ENCODE measurements at regions not wholly inside any gene's neighbourhood (a gene's known extent, or its start where the extent isn't known, plus 50 kb on each side); places are given as distances from the start of the nearest gene placed in this dataset.

GRCh38 chr2:133711806-133712205, 143.5 kb upstream of the NCKAP5 start:
- Histone ChIP-seq H3K4me3 (no peak overlapping the region), H3K27ac (replicated peaks in 1 of 4) (no peak overlapping the region), H3K27me3 (no peaks in the 10 kb centered on the region), H3K36me3 (no peaks in the 10 kb centered on the region), H3K9me3 (peaks cover 0 to 10% (median 9%) of the 10 kb centered on the region in 4 donors), H3K4me1 (no peaks in the 10 kb centered on the region)
- intact Hi-C loops (cut with DNase I) = no loop called here
- WGBS = 90% methylated on average over 6 of the region's 6 CpGs
- no peak for TF ChIP-seq POLR2A (IDR thresholded peaks at IDR 0.05; ENCODE audit: low read depth)
- TF ChIP-seq EP300 (IDR thresholded peaks at IDR 0.05) = no peak
- no peak for TF ChIP-seq POLR2AphosphoS5 (IDR thresholded peaks at IDR 0.05)
- DNase-seq (ENCODE audit: extremely low spot score) = no peak

GRCh38 chr2:133712369-133712768, 144.1 kb upstream of the NCKAP5 start:
- H3K4me3 ChIP-seq = no peak overlapping the region
- no peak overlapping the region for H3K27ac ChIP-seq (replicated peaks in 1 of 4)
- DNase-seq (ENCODE audit: extremely low spot score) = peak; percentile 87
- 82% methylated on average over 3 of the region's 3 CpGs for WGBS
- intact Hi-C loops (cut with DNase I) = no loop called here
- TF ChIP-seq POLR2AphosphoS5 (IDR thresholded peaks at IDR 0.05) (no peak), EP300 (IDR thresholded peaks at IDR 0.05) (no peak), POLR2A (IDR thresholded peaks at IDR 0.05; ENCODE audit: low read depth) (no peak), CTCF (IDR thresholded peaks at IDR 0.05) (no peak)
- no peaks in the 10 kb centered on the region for H3K4me1 ChIP-seq
- H3K36me3 ChIP-seq = no peaks in the 10 kb centered on the region
- H3K9me3 ChIP-seq = peaks cover 0 to 10% (median 9%) of the 10 kb centered on the region in 4 donors
- no peaks in the 10 kb centered on the region for H3K27me3 ChIP-seq

- Histone ChIP-seq H3K9me3 (peaks cover 0 to 10% (median 9%) of the 10 kb centered on the region in 4 donors), H3K4me3 (no peak overlapping the region), H3K4me1 (peaks cover 0 to under 1% (median 0%) of the 10 kb centered on the region in 4 donors), H3K27me3 (no peaks in the 10 kb centered on the region), H3K36me3 (no peaks in the 10 kb centered on the region), H3K27ac (replicated peaks in 1 of 4) (no peak overlapping the region)
- peak; percentile 88 for DNase-seq (ENCODE audit: extremely low spot score)
- intact Hi-C loops (cut with DNase I) = no loop called here
- 91% methylated on average over 4 of the region's 4 CpGs for WGBS
- TF ChIP-seq EP300 (IDR thresholded peaks at IDR 0.05) = no peak
These were observed 144.9 kb upstream of the NCKAP5 start for GRCh38 chr2:133713049-133713580.

- 100% methylated on average over 2 of the region's 3 CpGs for WGBS
- H3K27ac ChIP-seq (replicated peaks in 1 of 4) = no peak overlapping the region
These were observed 147.9 kb upstream of the NCKAP5 start for GRCh38 chr2:133716166-133716565.

GRCh38 chr2:133717497-133717896, 149.2 kb upstream of the NCKAP5 start:
- Histone ChIP-seq H3K36me3 (no peaks in the 10 kb centered on the region), H3K4me1 (peaks cover 0 to 26% (median 18%) of the 10 kb centered on the region in 4 donors), H3K27me3 (no peaks in the 10 kb centered on the region), H3K27ac (replicated peaks in 1 of 4) (no peak overlapping the region), H3K4me3 (no peak overlapping the region), H3K9me3 (no peaks in the 10 kb centered on the region)
- WGBS = 58% methylated on average over 3 of the region's 3 CpGs
- intact Hi-C loops (cut with DNase I) = no loop called here
- TF ChIP-seq POLR2AphosphoS5 (IDR thresholded peaks at IDR 0.05) (no peak), CTCF (IDR thresholded peaks at IDR 0.05) (no peak), EP300 (IDR thresholded peaks at IDR 0.05) (no peak), POLR2A (IDR thresholded peaks at IDR 0.05; ENCODE audit: low read depth) (no peak)
- no peak for DNase-seq (ENCODE audit: extremely low spot score)

More at GRCh38 chr2:133716166-133716565, 147.9 kb upstream of the NCKAP5 start:
- TF ChIP-seq POLR2A (IDR thresholded peaks at IDR 0.05; ENCODE audit: low read depth) (no peak), EP300 (IDR thresholded peaks at IDR 0.05) (no peak), POLR2AphosphoS5 (IDR thresholded peaks at IDR 0.05) (no peak), CTCF (IDR thresholded peaks at IDR 0.05) (no peak)
- Histone ChIP-seq H3K9me3 (no peaks in the 10 kb centered on the region), H3K4me3 (no peak overlapping the region), H3K36me3 (no peaks in the 10 kb centered on the region), H3K27me3 (no peaks in the 10 kb centered on the region), H3K4me1 (peaks cover 0 to 19% (median 10%) of the 10 kb centered on the region in 4 donors)
- intact Hi-C loops (cut with DNase I) = no loop called here
- peak; percentile 85 for DNase-seq (ENCODE audit: extremely low spot score)

Data from esophagus muscularis mucosa (tissue), 4 donors.